Epithelial cell of proximal tubule (primary cell): ENCODE measurements at regions not wholly inside any gene's neighbourhood (a gene's known extent, or its start where the extent isn't known, plus 50 kb on each side); places are given as distances from the start of the nearest gene placed in this dataset.

Experiments used
- DNase-seq: peaks from one replicate; pipeline ENCODE4 v3.0.0-alpha.2; 2011; ENCODE audit warnings: low read depth
- H3K4me3 ChIP-seq: 2 replicates; pipeline ENCODE4 v1.5.1; 2011; ENCODE audit warnings: low read depth, mild to moderate bottlenecking, low read length
- CTCF ChIP-seq: conservative IDR thresholded peaks from 2 replicates; pipeline ENCODE4 v1.5.1; 2012; ENCODE audit warnings: low read depth, mild to moderate bottlenecking, low read length

DNA sequence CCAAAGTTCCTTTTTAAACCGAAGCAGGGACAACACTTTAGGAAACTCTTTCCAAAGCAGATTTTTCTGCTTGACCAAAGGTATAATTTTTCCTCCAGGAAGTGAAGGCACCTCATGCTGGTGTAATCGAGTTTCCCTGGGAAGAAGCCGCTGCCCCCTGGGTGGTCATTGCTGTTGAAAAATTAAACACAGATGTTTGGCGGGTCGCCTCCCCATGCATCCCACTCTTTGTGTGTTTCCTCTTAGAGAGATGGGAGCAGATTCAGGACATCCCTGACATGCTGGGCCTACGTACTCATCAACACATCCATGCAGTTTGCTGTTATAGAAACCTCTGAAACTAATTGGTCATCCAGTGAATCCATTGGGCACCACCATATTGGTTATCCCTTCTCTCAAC, 179.2 kb upstream of the HCCS start:
- DNase-seq, result no peak
- TF ChIP-seq CTCF, result no peak
- no peak overlapping the region for H3K4me3 ChIP-seq

- no peak overlapping the region for H3K4me3 ChIP-seq
- no peak for DNase-seq
- TF ChIP-seq CTCF, result no peak
Observed at GRCh38 chrX:10932842-10933440, 178.2 kb upstream of the HCCS start.

- no peak for DNase-seq
- no peak for TF ChIP-seq CTCF
- H3K4me3 ChIP-seq, result no peak overlapping the region
Observed at GRCh38 chrX:10935501-10935900, 175.6 kb upstream of the HCCS start.

DNA sequence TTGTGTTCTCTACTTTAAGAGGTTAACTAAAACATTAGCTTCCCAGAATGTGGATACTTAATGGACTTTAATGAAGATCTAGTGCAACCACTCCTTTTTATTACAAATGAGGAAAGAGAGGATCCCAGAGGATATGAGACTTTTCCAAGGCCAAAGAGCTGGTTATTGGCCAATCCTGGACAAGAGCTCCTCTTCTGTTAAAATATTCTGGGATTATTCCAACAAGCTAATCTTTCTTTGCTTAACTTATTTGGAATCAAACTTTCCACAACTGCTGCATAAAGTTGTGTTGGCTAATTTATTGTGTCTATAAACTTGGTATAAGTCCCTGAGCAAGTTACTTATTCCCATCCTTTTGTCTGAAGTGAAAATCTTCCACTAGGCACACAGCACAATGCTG, 174.2 kb upstream of the HCCS start:
- no peak for DNase-seq
- H3K4me3 ChIP-seq, result no peak overlapping the region
- TF ChIP-seq CTCF, result no peak

DNA sequence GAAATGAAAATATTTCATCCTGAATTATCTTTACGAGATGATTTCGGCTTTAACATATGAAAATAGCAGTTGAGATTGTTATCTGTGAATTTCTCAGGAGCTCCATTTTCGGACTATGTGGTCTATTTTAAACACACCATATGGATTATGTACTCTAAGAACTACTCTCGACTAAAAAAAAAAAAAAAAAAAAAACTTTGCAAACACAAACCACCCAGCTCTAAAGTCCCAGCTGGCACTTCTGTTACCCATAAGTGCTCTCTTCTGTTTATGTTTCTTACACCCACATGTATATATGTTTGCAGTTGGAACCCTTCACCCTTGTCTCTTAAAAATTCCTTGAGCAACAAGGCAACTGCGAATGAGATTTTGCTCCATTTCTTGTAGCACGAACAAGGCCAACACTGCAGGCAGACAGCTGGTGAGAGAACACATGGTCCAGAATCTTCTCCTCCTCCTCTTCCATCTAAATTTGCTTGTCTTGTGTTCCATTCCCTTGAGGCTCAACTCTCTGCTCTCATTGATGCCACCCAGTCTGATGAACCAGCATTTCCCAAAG, 172.7 kb upstream of the HCCS start:
- H3K4me3 ChIP-seq, result no peak overlapping the region
- no peak for TF ChIP-seq CTCF
- DNase-seq, result no peak

- no peak overlapping the region for H3K4me3 ChIP-seq
- no peak for DNase-seq
- no peak for TF ChIP-seq CTCF
Observed at GRCh38 chrX:10939424-10939823, 171.7 kb upstream of the HCCS start.
